Stimulated activated memory B cell treated with anti-CD40 and anti-IgM and Interleukin-4, amounts not matched to agents 10 μg/mL and 1 μg/mL and 100 μg/mL, for 72 hours (primary cell): ENCODE measurements at regions not wholly inside any gene's neighbourhood (a gene's known extent, or its start where the extent isn't known, plus 50 kb on each side); places are given as distances from the start of the nearest gene placed in this dataset.

Source experiments
- ATAC-seq: fragments of 150-1000 bp; cut with Tn5 transposase; 2 replicates; pipeline ENCODE4 v1.10.0; 2021
- H3K27ac Mint-ChIP-seq: one replicate; pipeline ENCODE4 v1.8.0; 2022; ENCODE audit warnings: mild to moderate bottlenecking, mixed read lengths
- H3K27me3 Mint-ChIP-seq: one replicate; pipeline ENCODE4 v1.8.0; 2022; ENCODE audit warnings: mixed read lengths
- H3K36me3 Mint-ChIP-seq: one replicate; pipeline ENCODE4 v1.8.0; 2022; ENCODE audit warnings: mixed read lengths
- H3K4me1 Mint-ChIP-seq: one replicate; pipeline ENCODE4 v1.8.0; 2022; ENCODE audit warnings: mixed read lengths
- H3K4me3 Mint-ChIP-seq: one replicate; pipeline ENCODE4 v1.8.0; 2022; ENCODE audit warnings: mild to moderate bottlenecking, moderate library complexity, mixed read lengths
- H3K9me3 Mint-ChIP-seq: one replicate; pipeline ENCODE4 v1.8.0; 2022; ENCODE audit warnings: mixed read lengths

- no peaks in the 10 kb centered on the region for H3K4me1 Mint-ChIP-seq
- no peaks in the 10 kb centered on the region for H3K9me3 Mint-ChIP-seq
- H3K27ac Mint-ChIP-seq: no peak overlapping the region
- no peak for ATAC-seq
- H3K27me3 Mint-ChIP-seq: no peaks in the 10 kb centered on the region
- H3K4me3 Mint-ChIP-seq: no peak overlapping the region
- H3K36me3 Mint-ChIP-seq: no peaks in the 10 kb centered on the region
Measured at GRCh38 chr12:90262251-90262650, 553.6 kb upstream of the ATP2B1 start.

GRCh38 chr12:90261283-90261682, 552.6 kb upstream of the ATP2B1 start:
- Mint-ChIP-seq H3K27me3 (no peaks in the 10 kb centered on the region), H3K4me1 (no peaks in the 10 kb centered on the region), H3K36me3 (no peaks in the 10 kb centered on the region), H3K4me3 (no peak overlapping the region), H3K27ac (no peak overlapping the region), H3K9me3 (no peaks in the 10 kb centered on the region)
- ATAC-seq: no peak

- no peaks in the 10 kb centered on the region for H3K9me3 Mint-ChIP-seq
- ATAC-seq: no peak
- H3K4me3 Mint-ChIP-seq: no peak overlapping the region
- H3K27ac Mint-ChIP-seq: no peak overlapping the region
- H3K27me3 Mint-ChIP-seq: no peaks in the 10 kb centered on the region
- H3K36me3 Mint-ChIP-seq: no peaks in the 10 kb centered on the region
- no peaks in the 10 kb centered on the region for H3K4me1 Mint-ChIP-seq
Measured at GRCh38 chr12:90260136-90260535, 551.5 kb upstream of the ATP2B1 start.

- Mint-ChIP-seq H3K36me3 (no peaks in the 10 kb centered on the region), H3K4me1 (peaks cover 14% of the 10 kb centered on the region), H3K27ac (peak overlapping the region; percentile 35), H3K9me3 (no peaks in the 10 kb centered on the region), H3K4me3 (no peak overlapping the region), H3K27me3 (no peaks in the 10 kb centered on the region)
- ATAC-seq: no peak
Measured at GRCh38 chr12:90257927-90258624, 549.4 kb upstream of the ATP2B1 start.

- Mint-ChIP-seq H3K4me3 (no peak overlapping the region), H3K9me3 (no peaks in the 10 kb centered on the region), H3K27me3 (no peaks in the 10 kb centered on the region), H3K4me1 (peaks cover 27% of the 10 kb centered on the region), H3K27ac (no peak overlapping the region), H3K36me3 (no peaks in the 10 kb centered on the region)
- no peak for ATAC-seq
Measured at GRCh38 chr12:90254796-90255195, 546.2 kb upstream of the ATP2B1 start.

GRCh38 chr12:90253674-90254181, 545.1 kb upstream of the ATP2B1 start:
- Mint-ChIP-seq H3K4me1 (peaks cover 27% of the 10 kb centered on the region), H3K9me3 (no peaks in the 10 kb centered on the region), H3K4me3 (peak overlapping the region; percentile 40), H3K27ac (peak overlapping the region; percentile 80), H3K36me3 (no peaks in the 10 kb centered on the region), H3K27me3 (no peaks in the 10 kb centered on the region)
- ATAC-seq: peak; percentile 99

- Mint-ChIP-seq H3K27me3 (no peaks in the 10 kb centered on the region), H3K27ac (no peak overlapping the region), H3K36me3 (no peaks in the 10 kb centered on the region), H3K4me3 (no peak overlapping the region), H3K4me1 (peaks cover 27% of the 10 kb centered on the region), H3K9me3 (peaks cover 4% of the 10 kb centered on the region)
- ATAC-seq: peak; percentile 70
Measured at GRCh38 chr12:90253136-90253535, 544.5 kb upstream of the ATP2B1 start.

- Mint-ChIP-seq H3K9me3 (peaks cover 4% of the 10 kb centered on the region), H3K4me1 (peaks cover 27% of the 10 kb centered on the region), H3K27me3 (no peaks in the 10 kb centered on the region), H3K4me3 (no peak overlapping the region), H3K27ac (no peak overlapping the region), H3K36me3 (no peaks in the 10 kb centered on the region)
- ATAC-seq: no peak
Measured at GRCh38 chr12:90250766-90251165, 542.1 kb upstream of the ATP2B1 start.

- Mint-ChIP-seq H3K27me3 (no peaks in the 10 kb centered on the region), H3K4me3 (no peak overlapping the region), H3K27ac (no peak overlapping the region), H3K36me3 (no peaks in the 10 kb centered on the region), H3K9me3 (peaks cover 4% of the 10 kb centered on the region), H3K4me1 (peaks cover 27% of the 10 kb centered on the region)
- ATAC-seq: no peak
Measured at GRCh38 chr12:90250042-90250441, 541.4 kb upstream of the ATP2B1 start.

- no peaks in the 10 kb centered on the region for H3K27me3 Mint-ChIP-seq
- no peak for ATAC-seq
- H3K27ac Mint-ChIP-seq: no peak overlapping the region
- H3K36me3 Mint-ChIP-seq: no peaks in the 10 kb centered on the region
- peaks cover 4% of the 10 kb centered on the region for H3K9me3 Mint-ChIP-seq
- H3K4me3 Mint-ChIP-seq: no peak overlapping the region
- peaks cover 20% of the 10 kb centered on the region for H3K4me1 Mint-ChIP-seq
Measured at GRCh38 chr12:90246688-90247087, 538.0 kb upstream of the ATP2B1 start.

GRCh38 chr12:90245391-90245790, 536.8 kb upstream of the ATP2B1 start:
- no peak for ATAC-seq
- H3K27me3 Mint-ChIP-seq: no peaks in the 10 kb centered on the region
- peaks cover 4% of the 10 kb centered on the region for H3K9me3 Mint-ChIP-seq
- H3K27ac Mint-ChIP-seq: no peak overlapping the region
- peaks cover 15% of the 10 kb centered on the region for H3K4me1 Mint-ChIP-seq
- no peak overlapping the region for H3K4me3 Mint-ChIP-seq
- H3K36me3 Mint-ChIP-seq: no peaks in the 10 kb centered on the region

GRCh38 chr12:90244232-90244631, 535.6 kb upstream of the ATP2B1 start:
- H3K27ac Mint-ChIP-seq: no peak overlapping the region
- no peaks in the 10 kb centered on the region for H3K27me3 Mint-ChIP-seq
- H3K4me3 Mint-ChIP-seq: no peak overlapping the region
- ATAC-seq: no peak
- peaks cover 11% of the 10 kb centered on the region for H3K4me1 Mint-ChIP-seq
- no peaks in the 10 kb centered on the region for H3K36me3 Mint-ChIP-seq
- H3K9me3 Mint-ChIP-seq: peaks cover 4% of the 10 kb centered on the region

GRCh38 chr12:90243211-90243610, 534.6 kb upstream of the ATP2B1 start:
- peaks cover 11% of the 10 kb centered on the region for H3K4me1 Mint-ChIP-seq
- H3K36me3 Mint-ChIP-seq: no peaks in the 10 kb centered on the region
- H3K27me3 Mint-ChIP-seq: no peaks in the 10 kb centered on the region
- H3K4me3 Mint-ChIP-seq: no peak overlapping the region
- ATAC-seq: no peak
- H3K27ac Mint-ChIP-seq: no peak overlapping the region
- H3K9me3 Mint-ChIP-seq: no peaks in the 10 kb centered on the region

- no peak for ATAC-seq
- no peak overlapping the region for H3K4me3 Mint-ChIP-seq
- H3K27me3 Mint-ChIP-seq: peaks cover 8% of the 10 kb centered on the region
- no peaks in the 10 kb centered on the region for H3K9me3 Mint-ChIP-seq
- H3K4me1 Mint-ChIP-seq: peaks cover 18% of the 10 kb centered on the region
- no peaks in the 10 kb centered on the region for H3K36me3 Mint-ChIP-seq
- no peak overlapping the region for H3K27ac Mint-ChIP-seq
Measured at GRCh38 chr12:90239732-90240260, 531.2 kb upstream of the ATP2B1 start.

- Mint-ChIP-seq H3K27me3 (peaks cover 8% of the 10 kb centered on the region), H3K4me3 (no peak overlapping the region), H3K36me3 (no peaks in the 10 kb centered on the region), H3K9me3 (peaks cover 2% of the 10 kb centered on the region), H3K27ac (no peak overlapping the region), H3K4me1 (peaks cover 14% of the 10 kb centered on the region)
- ATAC-seq: no peak
Measured at GRCh38 chr12:90238663-90239271, 530.1 kb upstream of the ATP2B1 start.

GRCh38 chr12:90237841-90238240, 529.2 kb upstream of the ATP2B1 start:
- no peak overlapping the region for H3K27ac Mint-ChIP-seq
- no peaks in the 10 kb centered on the region for H3K36me3 Mint-ChIP-seq
- ATAC-seq: no peak
- H3K27me3 Mint-ChIP-seq: peaks cover 8% of the 10 kb centered on the region
- peaks cover 2% of the 10 kb centered on the region for H3K9me3 Mint-ChIP-seq
- no peak overlapping the region for H3K4me3 Mint-ChIP-seq
- peaks cover 6% of the 10 kb centered on the region for H3K4me1 Mint-ChIP-seq
